DOHH2 (cell line): ENCODE measurements at regions not wholly inside any gene's neighbourhood (a gene's known extent, or its start where the extent isn't known, plus 50 kb on each side); places are given as distances from the start of the nearest gene placed in this dataset.

ENCODE experiments used
- H3F3A ChIP-seq: fragments of 200-600 bp; sonication (generic), shearing (Covaris generic); 2 replicates; pipeline ENCODE4 v1.6.0; 2016; ENCODE audit warnings: antibody characterized with exemption, mild to moderate bottlenecking; ENCODE audit not compliant: control insufficient read depth, insufficient read depth
- H3K27ac ChIP-seq: fragments of 200-600 bp; sonication (generic); 2 replicates; pipeline ENCODE4 v1.5.1; 2014; ENCODE audit warnings: low read depth, mild to moderate bottlenecking, low read length, moderate library complexity
- H3K27me3 ChIP-seq: fragments of 200-600 bp; sonication (generic); 2 replicates; pipeline ENCODE4 v1.6.1; 2014; ENCODE audit warnings: mild to moderate bottlenecking, low read length, mixed read lengths; ENCODE audit not compliant: control insufficient read depth
- H3K36me3 ChIP-seq: fragments of 200-600 bp; sonication (generic); 2 replicates; pipeline ENCODE4 v1.6.1; 2014; ENCODE audit warnings: mild to moderate bottlenecking, low read length, moderate library complexity, mixed read lengths; ENCODE audit not compliant: control insufficient read depth
- H3K4me1 ChIP-seq: fragments of 200-600 bp; sonication (generic); 2 replicates; pipeline ENCODE4 v1.6.1; 2014; ENCODE audit warnings: mild to moderate bottlenecking, low read length, mixed read lengths; ENCODE audit not compliant: control insufficient read depth
- H3K4me2 ChIP-seq: fragments of 200-600 bp; sonication (generic); 2 replicates; pipeline ENCODE4 v1.6.0; 2014; ENCODE audit warnings: mild to moderate bottlenecking, low read length, moderate library complexity
- H3K4me3 ChIP-seq: fragments of 200-600 bp; sonication (generic); 2 replicates; pipeline ENCODE4 v1.5.1; 2014; ENCODE audit warnings: mild to moderate bottlenecking, low read length, mixed read lengths
- H3K79me2 ChIP-seq: fragments of 200-600 bp; sonication (generic); 2 replicates; pipeline ENCODE4 v1.6.1; 2014; ENCODE audit warnings: mild to moderate bottlenecking, low read length, mixed read lengths; ENCODE audit not compliant: control insufficient read depth
- H3K9me2 ChIP-seq: fragments of 200-600 bp; sonication (generic); replicated peaks from 2 replicates; pipeline ENCODE4 v1.6.1; 2014; ENCODE audit warnings: mild to moderate bottlenecking, low read length, mixed read lengths; ENCODE audit not compliant: control insufficient read depth
- H3K9me3 ChIP-seq: fragments of 200-600 bp; sonication (generic); 2 replicates; pipeline ENCODE4 v1.6.1; 2014; ENCODE audit warnings: antibody characterized with exemption, low read length, mixed read lengths; ENCODE audit not compliant: control insufficient read depth, insufficient read depth
- H4K20me1 ChIP-seq: fragments of 200-600 bp; sonication (generic); 2 replicates; pipeline ENCODE4 v1.6.0; 2014; ENCODE audit warnings: low read depth, mild to moderate bottlenecking, antibody characterized with exemption, low read length, moderate library complexity; ENCODE audit not compliant: control insufficient read depth, insufficient read depth
- EZH2phosphoT487 ChIP-seq: fragments of 200-600 bp; sonication (generic); IDR thresholded peaks from 2 replicates; pipeline ENCODE4 v1.6.1; 2017; ENCODE audit warnings: borderline replicate concordance, mild to moderate bottlenecking, antibody characterized with exemption, low read length, moderate library complexity, mixed read lengths
- TF ChIP-seq, protein P1 (sequence below): fragments of 200-600 bp; sonication (generic); IDR thresholded peaks from one replicate; pipeline ENCODE4 v1.5.1; 2014; ENCODE audit warnings: antibody characterized with exemption, mild to moderate bottlenecking, low read depth, low read length; ENCODE audit not compliant: poor library complexity, severe bottlenecking

DNA sequence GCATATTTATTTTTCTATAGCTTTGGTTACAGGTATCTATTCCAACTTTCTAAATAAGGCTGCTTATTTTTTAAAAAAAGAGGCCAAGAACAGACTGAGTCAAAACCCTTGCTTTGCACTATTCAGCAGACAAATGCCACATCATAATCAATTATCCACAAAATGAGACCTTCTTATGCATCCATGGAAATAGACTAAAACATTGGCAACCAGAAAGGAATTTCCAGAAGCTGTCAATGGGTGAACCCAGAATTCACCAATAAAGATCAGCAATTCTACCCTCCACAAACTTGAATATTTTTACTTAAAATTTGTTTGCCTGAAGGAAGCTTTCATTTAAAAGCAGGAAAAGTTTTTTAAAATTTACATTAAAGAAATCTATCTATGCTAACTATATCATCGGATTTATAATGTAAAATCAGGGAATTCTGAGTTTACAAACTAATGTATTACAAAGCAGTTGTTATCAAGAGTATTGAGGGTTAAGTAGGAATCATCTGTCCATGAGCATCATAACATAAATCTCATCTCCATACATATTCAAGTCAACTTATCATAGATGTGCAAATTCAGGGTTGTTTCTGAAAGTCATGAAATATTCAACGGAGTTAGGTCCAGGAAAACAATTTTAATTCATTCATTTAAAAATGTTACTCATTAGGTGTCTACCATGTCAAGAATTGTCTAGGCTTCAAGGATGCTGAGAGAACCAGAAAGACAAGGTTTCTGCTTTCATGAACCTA lies 548.0 kb downstream of the SATB2 start:
- TF ChIP-seq EZH2phosphoT487 = no peak
- TF ChIP-seq, protein P1, sequence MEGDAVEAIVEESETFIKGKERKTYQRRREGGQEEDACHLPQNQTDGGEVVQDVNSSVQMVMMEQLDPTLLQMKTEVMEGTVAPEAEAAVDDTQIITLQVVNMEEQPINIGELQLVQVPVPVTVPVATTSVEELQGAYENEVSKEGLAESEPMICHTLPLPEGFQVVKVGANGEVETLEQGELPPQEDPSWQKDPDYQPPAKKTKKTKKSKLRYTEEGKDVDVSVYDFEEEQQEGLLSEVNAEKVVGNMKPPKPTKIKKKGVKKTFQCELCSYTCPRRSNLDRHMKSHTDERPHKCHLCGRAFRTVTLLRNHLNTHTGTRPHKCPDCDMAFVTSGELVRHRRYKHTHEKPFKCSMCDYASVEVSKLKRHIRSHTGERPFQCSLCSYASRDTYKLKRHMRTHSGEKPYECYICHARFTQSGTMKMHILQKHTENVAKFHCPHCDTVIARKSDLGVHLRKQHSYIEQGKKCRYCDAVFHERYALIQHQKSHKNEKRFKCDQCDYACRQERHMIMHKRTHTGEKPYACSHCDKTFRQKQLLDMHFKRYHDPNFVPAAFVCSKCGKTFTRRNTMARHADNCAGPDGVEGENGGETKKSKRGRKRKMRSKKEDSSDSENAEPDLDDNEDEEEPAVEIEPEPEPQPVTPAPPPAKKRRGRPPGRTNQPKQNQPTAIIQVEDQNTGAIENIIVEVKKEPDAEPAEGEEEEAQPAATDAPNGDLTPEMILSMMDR = no peak
- no peaks in the 10 kb centered on the region for H3K36me3 ChIP-seq

DNA sequence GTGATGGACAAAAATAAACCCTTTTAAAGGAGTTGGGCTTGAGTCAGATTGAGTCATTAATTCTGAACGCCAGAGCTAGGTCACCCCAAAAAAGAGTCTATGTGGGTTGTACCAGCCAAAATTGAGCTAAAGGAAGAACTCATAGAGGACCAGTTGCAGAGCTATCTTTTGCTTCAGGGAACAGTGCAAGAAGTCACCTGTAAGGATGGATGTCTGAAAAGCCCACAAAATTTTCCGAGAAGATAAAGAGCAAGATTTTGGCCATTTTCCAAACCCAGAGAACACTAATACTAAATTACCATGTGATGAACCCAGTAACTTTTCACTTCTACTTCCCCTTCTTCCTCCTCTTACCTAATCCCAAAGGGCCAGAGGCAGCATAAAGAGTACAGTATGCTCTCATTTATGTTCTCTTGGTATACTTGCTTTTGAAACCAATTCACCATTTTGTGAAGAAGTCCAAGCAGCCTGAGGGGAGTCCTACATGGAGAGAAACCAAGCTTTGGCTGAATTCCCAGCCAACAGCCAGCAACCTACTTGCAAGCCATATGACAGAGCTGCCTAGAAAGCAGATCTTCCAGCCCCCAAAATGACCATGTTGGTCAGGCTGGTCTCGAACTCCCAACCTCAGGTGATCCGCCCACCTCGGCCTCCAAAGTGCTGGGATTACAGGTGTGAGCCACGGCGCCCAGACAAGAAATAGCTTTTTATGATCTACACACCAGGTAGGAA lies 551.7 kb downstream of the SATB2 start:
- no peaks in the 10 kb centered on the region for H4K20me1 ChIP-seq
- H3F3A ChIP-seq = no peaks in the 10 kb centered on the region
- no peak for TF ChIP-seq EZH2phosphoT487

More for the DNA sequence above, 548.0 kb downstream of the SATB2 start:
- Histone ChIP-seq H3K9me3 (no peaks in the 10 kb centered on the region), H3K79me2 (no peaks in the 10 kb centered on the region), H4K20me1 (no peaks in the 10 kb centered on the region), H3K27ac (no peak overlapping the region), H3F3A (0 out of 2 replicates have a peak, but pooled peaks cover 3% of the 10 kb centered on the region), H3K4me3 (no peak overlapping the region), H3K9me2 (no peaks in the 10 kb centered on the region), H3K4me1 (peaks cover 16% of the 10 kb centered on the region), H3K4me2 (no peak overlapping the region), H3K27me3 (no peaks in the 10 kb centered on the region)

DNA sequence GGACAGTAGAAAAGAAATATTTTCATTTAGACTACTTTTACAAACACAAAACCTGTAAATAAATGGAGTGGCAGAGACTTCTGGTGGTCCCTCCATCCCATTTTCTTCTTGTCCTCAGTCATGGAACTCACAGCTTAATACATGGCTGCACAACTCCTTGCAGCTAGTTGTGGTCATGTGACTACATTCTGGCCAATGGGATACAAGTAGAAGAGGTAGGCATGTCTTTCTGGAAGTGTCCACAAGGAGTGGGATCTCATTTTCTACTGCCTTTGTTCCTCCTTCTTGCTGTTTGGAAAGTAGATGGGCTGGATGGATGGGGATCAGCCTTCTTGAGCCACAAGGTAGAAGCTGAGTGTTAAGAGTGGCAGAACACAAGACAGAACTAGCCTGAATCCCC lies 555.8 kb downstream of the SATB2 start:
- no peaks in the 10 kb centered on the region for H3K36me3 ChIP-seq
- no peaks in the 10 kb centered on the region for H3F3A ChIP-seq
- H3K4me1 ChIP-seq = no peaks in the 10 kb centered on the region
- TF ChIP-seq, protein P1 = no peak
- TF ChIP-seq EZH2phosphoT487 = no peak
- H3K79me2 ChIP-seq = no peaks in the 10 kb centered on the region
- no peaks in the 10 kb centered on the region for H3K27me3 ChIP-seq
- H3K4me2 ChIP-seq = no peak overlapping the region
- no peaks in the 10 kb centered on the region for H3K9me3 ChIP-seq
- H3K9me2 ChIP-seq = no peaks in the 10 kb centered on the region
- H3K4me3 ChIP-seq = no peak overlapping the region
- H3K27ac ChIP-seq = no peak overlapping the region
- H4K20me1 ChIP-seq = no peaks in the 10 kb centered on the region

More for the DNA sequence above, 551.7 kb downstream of the SATB2 start:
- Histone ChIP-seq H3K9me3 (no peaks in the 10 kb centered on the region), H3K27me3 (no peaks in the 10 kb centered on the region), H3K4me2 (no peak overlapping the region), H3K27ac (no peak overlapping the region), H3K4me1 (no peaks in the 10 kb centered on the region), H3K36me3 (no peaks in the 10 kb centered on the region), H3K79me2 (no peaks in the 10 kb centered on the region), H3K9me2 (no peaks in the 10 kb centered on the region), H3K4me3 (no peak overlapping the region)

DNA sequence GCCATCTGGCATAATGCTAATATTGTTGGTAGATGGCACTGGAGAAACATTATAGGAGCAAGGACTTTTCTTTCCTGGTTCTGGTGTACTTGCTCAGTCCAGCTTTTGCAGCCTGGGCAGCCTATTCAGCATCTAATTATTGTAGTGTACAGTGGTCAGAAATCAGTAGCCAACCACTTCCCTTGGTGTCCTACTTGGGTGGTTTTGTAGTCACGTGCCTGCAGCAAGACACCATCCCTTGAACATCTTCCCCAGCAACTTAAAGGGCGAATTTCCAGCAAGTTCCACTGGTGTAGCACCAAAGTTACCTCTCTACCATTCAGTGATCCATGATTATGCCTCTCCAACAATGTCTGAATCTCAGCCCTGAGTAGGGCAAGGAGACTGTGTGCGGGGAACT lies 557.6 kb downstream of the SATB2 start:
- Histone ChIP-seq H3K4me1 (no peaks in the 10 kb centered on the region), H3F3A (no peaks in the 10 kb centered on the region), H3K9me2 (no peaks in the 10 kb centered on the region), H3K4me3 (no peak overlapping the region), H3K4me2 (no peak overlapping the region), H4K20me1 (no peaks in the 10 kb centered on the region), H3K27me3 (no peaks in the 10 kb centered on the region), H3K27ac (no peak overlapping the region), H3K36me3 (no peaks in the 10 kb centered on the region), H3K9me3 (no peaks in the 10 kb centered on the region), H3K79me2 (no peaks in the 10 kb centered on the region)
- TF ChIP-seq EZH2phosphoT487 = no peak
- TF ChIP-seq, protein P1 = no peak
